IMR-90 (cell line): ENCODE measurements at regions not wholly inside any gene's neighbourhood (a gene's known extent, or its start where the extent isn't known, plus 50 kb on each side); places are given as distances from the start of the nearest gene placed in this dataset.

Source experiments
- ATAC-seq: fragments of 200-7000 bp; cut with Tn5 transposase; 2 replicates; pipeline ENCODE4 v1.9.1; 2020; ENCODE audit warnings: low read depth, mild to moderate bottlenecking, moderate library complexity
- BruUV-seq: library from RNA; stranded (reverse); fragments of 400-500 nt; replicated peaks from 2 replicates; lab custom pipeline; 2021; lab: Mats Ljungman, UMichigan
- CTCF ChIA-PET: fragments of 300-600 bp; formaldehyde crosslinking; extraction: SDS; loops from one replicate; lab custom pipeline; 2021; ENCODE audit warnings: antibody characterized with exemption; lab: Yijun Ruan, JAX
- POLR2A ChIA-PET: fragments of 300-600 bp; sonication (Branson Sonifier 250); formaldehyde crosslinking; loops from one replicate; lab custom pipeline; 2022; ENCODE audit warnings: antibody characterized with exemption; ENCODE audit not compliant: unreplicated experiment; lab: Charles Lee
- DNase-seq: peaks from one replicate; pipeline ENCODE4 v3.0.0; 2013
- H2AFZ ChIP-seq: replicated peaks from 2 replicates; pipeline ENCODE3; 2013; ENCODE audit warnings: low read length, mild to moderate bottlenecking; ENCODE audit not compliant: poor library complexity
- H2AK5ac ChIP-seq: 2 replicates; pipeline ENCODE4 v1.6.1; 2013; ENCODE audit warnings: low read depth, low read length, inconsistent platforms
- H2AK9ac ChIP-seq: replicated peaks from 2 replicates; pipeline ENCODE3; 2013; ENCODE audit warnings: mild to moderate bottlenecking, low read depth, low read length, moderate library complexity; ENCODE audit not compliant: poor library complexity
- H2BK120ac ChIP-seq: 2 replicates; pipeline ENCODE4 v1.6.1; 2013; ENCODE audit warnings: low read depth, low read length, inconsistent platforms
- H2BK15ac ChIP-seq: 3 replicates; pipeline ENCODE4 v1.6.1; 2013; ENCODE audit warnings: low read depth, low read length, inconsistent platforms
- H2BK20ac ChIP-seq: 2 replicates; pipeline ENCODE4 v1.6.1; 2013; ENCODE audit warnings: low read depth, mild to moderate bottlenecking, inconsistent platforms, low read length, moderate library complexity
- H2BK5ac ChIP-seq: 2 replicates; pipeline ENCODE4 v1.6.1; 2013; ENCODE audit warnings: mild to moderate bottlenecking, low read depth, low read length, inconsistent platforms; ENCODE audit not compliant: poor library complexity, severe bottlenecking
- H3K14ac ChIP-seq: replicated peaks from 2 replicates; pipeline ENCODE4 v1.6.1; 2013; ENCODE audit warnings: low read depth, low read length, inconsistent platforms
- H3K18ac ChIP-seq: 2 replicates; pipeline ENCODE4 v1.6.1; 2013; ENCODE audit warnings: low read depth, low read length, control low read depth
- H3K23ac ChIP-seq: 2 replicates; pipeline ENCODE4 v1.6.1; 2013; ENCODE audit warnings: low read depth, low read length, inconsistent platforms
- H3K27ac ChIP-seq: 2 replicates; pipeline ENCODE4 v1.5.1; 2013; ENCODE audit warnings: mild to moderate bottlenecking, control low read depth, low read length; ENCODE audit not compliant: insufficient read depth
- H3K27me3 ChIP-seq: 2 replicates; pipeline ENCODE4 v1.6.1; 2013; ENCODE audit warnings: low read length; ENCODE audit not compliant: control insufficient read depth, insufficient read depth
- H3K36me3 ChIP-seq: 2 replicates; pipeline ENCODE4 v1.6.1; 2013; ENCODE audit warnings: low read length, mixed read lengths; ENCODE audit not compliant: control insufficient read depth, insufficient read depth
- H3K4ac ChIP-seq: 2 replicates; pipeline ENCODE4 v1.6.1; 2013; ENCODE audit warnings: low read depth, low read length, inconsistent platforms
- H3K4me1 ChIP-seq: 2 replicates; pipeline ENCODE4 v1.6.1; 2013; ENCODE audit warnings: low read length, mixed read lengths; ENCODE audit not compliant: control insufficient read depth, insufficient read depth
- H3K4me2 ChIP-seq: 2 replicates; pipeline ENCODE4 v1.6.1; 2013; ENCODE audit warnings: low read depth, mild to moderate bottlenecking, control low read depth, low read length, moderate library complexity
- H3K4me3 ChIP-seq: 2 replicates; pipeline ENCODE4 v1.5.1; 2013; ENCODE audit warnings: low read depth, mild to moderate bottlenecking, control low read depth, low read length, moderate library complexity; ENCODE audit not compliant: insufficient read depth
- H3K56ac ChIP-seq: 2 replicates; pipeline ENCODE4 v1.6.1; 2013; ENCODE audit warnings: low read length, inconsistent platforms; ENCODE audit not compliant: insufficient read depth; ENCODE audit errors: extremely low read depth
- H3K79me1 ChIP-seq, 2 experiments: 2 replicates each; pipeline ENCODE4 v1.6.1; 2013; ENCODE audit warnings: low read length in 2 of 2, inconsistent platforms in 1 of 2, low read depth in 1 of 2
- H3K9ac ChIP-seq: 2 replicates; pipeline ENCODE4 v1.6.1; 2013; ENCODE audit warnings: low read depth, low read length, control low read depth
- H3K9me1 ChIP-seq: 2 replicates; pipeline ENCODE4 v1.6.1; 2013; ENCODE audit warnings: low read length, inconsistent platforms; ENCODE audit not compliant: insufficient read depth
- H3K9me3 ChIP-seq: 2 replicates; pipeline ENCODE4 v1.6.1; 2013; ENCODE audit warnings: low read length; ENCODE audit not compliant: control insufficient read depth, insufficient read depth
- H4K20me1 ChIP-seq: 2 replicates; pipeline ENCODE4 v1.6.1; 2013; ENCODE audit warnings: low read length, inconsistent platforms; ENCODE audit not compliant: insufficient read depth
- H4K5ac ChIP-seq: 2 replicates; pipeline ENCODE4 v1.6.1; 2013; ENCODE audit warnings: mild to moderate bottlenecking, low read depth, low read length, control low read depth
- H4K8ac ChIP-seq, 2 experiments: 2 replicates each; pipeline ENCODE4 v1.6.1; 2013; ENCODE audit warnings: low read depth in 2 of 2, low read length in 2 of 2, control low read depth in 1 of 2, inconsistent platforms in 1 of 2
- H4K91ac ChIP-seq: 2 replicates; pipeline ENCODE4 v1.6.1; 2013; ENCODE audit warnings: low read depth, low read length, inconsistent platforms; ENCODE audit not compliant: insufficient read depth
- BHLHE40 ChIP-seq: fragments of 150-350 bp; IDR thresholded peaks from 2 replicates; pipeline ENCODE4 v1.6.1; 2016; ENCODE audit warnings: mild to moderate bottlenecking, low read depth, low read length
- CHD1 ChIP-seq: IDR thresholded peaks from 2 replicates; pipeline ENCODE4 v1.6.1; 2012; ENCODE audit warnings: low read depth, low read length, improper control_type of control experiment
- MAZ ChIP-seq: IDR thresholded peaks from 2 replicates; pipeline ENCODE4 v1.6.1; 2012; ENCODE audit warnings: low read depth, mild to moderate bottlenecking, low read length, improper control_type of control experiment, moderate library complexity, borderline replicate concordance
- POLR2A ChIP-seq: IDR thresholded peaks from 2 replicates; pipeline ENCODE4 v1.6.1; 2012; ENCODE audit warnings: mild to moderate bottlenecking, low read depth, low read length
- RCOR1 ChIP-seq: IDR thresholded peaks from 2 replicates; pipeline ENCODE4 v1.6.1; 2012; ENCODE audit warnings: mild to moderate bottlenecking, low read length, improper control_type of control experiment; ENCODE audit not compliant: insufficient replicate concordance
- RFX5 ChIP-seq: IDR thresholded peaks from 2 replicates; pipeline ENCODE4 v1.8.0; 2012; ENCODE audit warnings: low read depth, mild to moderate bottlenecking, low read length, moderate library complexity
- WGBS, 2 experiments: methylation state at CpG; one replicate each; pipeline versions ENCODE4 v1.1.5 to v1.1.7; 2013; ENCODE audit warnings: missing lambda C conversion rate in 2 of 2; ENCODE audit not compliant: insufficient read length in 1 of 2; ENCODE audit errors: extremely low coverage in 2 of 2; 5-methylcytosine and 5-hydroxymethylcytosine counted together
- dilution Hi-C: fragments of 300-500 bp; cut with HindIII; formaldehyde crosslinking; loops from one replicate; pipeline ENCODE4 v1.14.3; 2018; ENCODE audit warnings: low sequenced_read_pairs; ENCODE audit not compliant: unreplicated experiment
- in situ Hi-C: fragments of 300-500 bp; cut with MboI; formaldehyde crosslinking; loops from 3 replicates; pipeline ENCODE4 v1.14.3; 2019; ENCODE audit warnings: low sequenced_read_pairs, inconsistent platforms, mixed read lengths
- intact Hi-C: fragments of 100-400 bp; cut with micrococcal nuclease; formaldehyde crosslinking; loops from 2 replicates; pipeline ENCODE4 v1.10.0; 2022
- TF ChIP-seq, protein P1 (sequence below): fragments of 150-350 bp; IDR thresholded peaks from 2 replicates; pipeline ENCODE4 v1.6.1; 2017; ENCODE audit warnings: mild to moderate bottlenecking, antibody characterized with exemption, low read length, low read depth
- TF ChIP-seq, protein P2 (sequence below): conservative IDR thresholded peaks from 2 replicates; pipeline ENCODE4 v1.5.1; 2012; ENCODE audit warnings: mild to moderate bottlenecking, low read depth, low read length, improper control_type of control experiment

GRCh38 chr1:29469457-29469856 is 233.1 kb downstream of the PTPRU start:
- TF ChIP-seq CHD1 (no peak), RCOR1 (no peak), BHLHE40 (no peak), RFX5 (no peak), POLR2A (no peak), MAZ (no peak)
- TF ChIP-seq, protein P1, sequence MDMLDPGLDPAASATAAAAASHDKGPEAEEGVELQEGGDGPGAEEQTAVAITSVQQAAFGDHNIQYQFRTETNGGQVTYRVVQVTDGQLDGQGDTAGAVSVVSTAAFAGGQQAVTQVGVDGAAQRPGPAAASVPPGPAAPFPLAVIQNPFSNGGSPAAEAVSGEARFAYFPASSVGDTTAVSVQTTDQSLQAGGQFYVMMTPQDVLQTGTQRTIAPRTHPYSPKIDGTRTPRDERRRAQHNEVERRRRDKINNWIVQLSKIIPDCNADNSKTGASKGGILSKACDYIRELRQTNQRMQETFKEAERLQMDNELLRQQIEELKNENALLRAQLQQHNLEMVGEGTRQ: no peak
- TF ChIP-seq, protein P2, sequence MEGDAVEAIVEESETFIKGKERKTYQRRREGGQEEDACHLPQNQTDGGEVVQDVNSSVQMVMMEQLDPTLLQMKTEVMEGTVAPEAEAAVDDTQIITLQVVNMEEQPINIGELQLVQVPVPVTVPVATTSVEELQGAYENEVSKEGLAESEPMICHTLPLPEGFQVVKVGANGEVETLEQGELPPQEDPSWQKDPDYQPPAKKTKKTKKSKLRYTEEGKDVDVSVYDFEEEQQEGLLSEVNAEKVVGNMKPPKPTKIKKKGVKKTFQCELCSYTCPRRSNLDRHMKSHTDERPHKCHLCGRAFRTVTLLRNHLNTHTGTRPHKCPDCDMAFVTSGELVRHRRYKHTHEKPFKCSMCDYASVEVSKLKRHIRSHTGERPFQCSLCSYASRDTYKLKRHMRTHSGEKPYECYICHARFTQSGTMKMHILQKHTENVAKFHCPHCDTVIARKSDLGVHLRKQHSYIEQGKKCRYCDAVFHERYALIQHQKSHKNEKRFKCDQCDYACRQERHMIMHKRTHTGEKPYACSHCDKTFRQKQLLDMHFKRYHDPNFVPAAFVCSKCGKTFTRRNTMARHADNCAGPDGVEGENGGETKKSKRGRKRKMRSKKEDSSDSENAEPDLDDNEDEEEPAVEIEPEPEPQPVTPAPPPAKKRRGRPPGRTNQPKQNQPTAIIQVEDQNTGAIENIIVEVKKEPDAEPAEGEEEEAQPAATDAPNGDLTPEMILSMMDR: no peak
- Histone ChIP-seq H4K8ac (no peak overlapping the region), H3K27me3 (peaks cover 11% of the 10 kb centered on the region), H2BK15ac (no peak overlapping the region), H3K4me2 (no peak overlapping the region), H2AK9ac (no peak overlapping the region), H2BK20ac (no peak overlapping the region), H2BK120ac (no peak overlapping the region), H3K4me1 (no peaks in the 10 kb centered on the region), H3K4ac (no peak overlapping the region), H2BK5ac (no peak overlapping the region), H3K9me3 (no peaks in the 10 kb centered on the region), H3K56ac (no peak overlapping the region), H4K91ac (no peak overlapping the region), H3K14ac (no peak overlapping the region), H2AFZ (no peak overlapping the region), H3K36me3 (no peaks in the 10 kb centered on the region), H3K79me1 (no peaks in the 10 kb centered on the region), H3K18ac (no peak overlapping the region), H3K9ac (no peak overlapping the region), H4K20me1 (no peaks in the 10 kb centered on the region), H3K9me1 (no peaks in the 10 kb centered on the region), H3K27ac (no peak overlapping the region), H3K23ac (no peak overlapping the region), H3K4me3 (no peak overlapping the region), H2AK5ac (no peak overlapping the region), H4K5ac (no peak overlapping the region)
- dilution Hi-C loops (no loop called here), in situ Hi-C loops (no loop called here), intact Hi-C loops (no loop called here)
- no peak for ATAC-seq
- DNase-seq: no peak
- BruUV-seq: no TSS peak
- CTCF ChIA-PET: no interaction called here
- POLR2A ChIA-PET: no interaction called here
- WGBS, 2 experiments: 50% methylated on average over 3 of the region's 4 CpGs; no CpG with 5 or more reads in 1 of the 2 experiments
